NT2/D1 (cell line): ENCODE measurements at regions not wholly inside any gene's neighbourhood (a gene's known extent, or its start where the extent isn't known, plus 50 kb on each side); places are given as distances from the start of the nearest gene placed in this dataset.
"Not testable (repeated sequence)": the region's sequence is repeated elsewhere in the genome, so short reads cannot be mapped to it uniquely, and the experiment has no call there.

ENCODE experiments used
- DNase-seq: peaks from one replicate; pipeline ENCODE4 v3.0.0-alpha.2; 2011; ENCODE audit warnings: low read depth, low spot score
- H3K27me3 ChIP-seq: 2 replicates; pipeline ENCODE4 v1.6.0; 2011; ENCODE audit warnings: mild to moderate bottlenecking; ENCODE audit not compliant: insufficient read length, insufficient read depth
- H3K36me3 ChIP-seq: 2 replicates; pipeline ENCODE4 v1.6.1; 2011; ENCODE audit warnings: mild to moderate bottlenecking, low read length, mixed read lengths; ENCODE audit not compliant: insufficient read depth, insufficient read length
- H3K4me1 ChIP-seq: 2 replicates; pipeline ENCODE4 v1.5.1; 2011; ENCODE audit not compliant: insufficient read depth, insufficient read length
- H3K4me3 ChIP-seq: 2 replicates; pipeline ENCODE4 v1.5.1; 2011; ENCODE audit warnings: low read depth; ENCODE audit not compliant: insufficient read length
- H3K9ac ChIP-seq: 2 replicates; pipeline ENCODE4 v1.6.0; 2011; ENCODE audit warnings: low read depth; ENCODE audit not compliant: insufficient read length
- H3K9me3 ChIP-seq: 2 replicates; pipeline ENCODE4 v1.5.1; 2011; ENCODE audit warnings: mild to moderate bottlenecking, low read length; ENCODE audit not compliant: insufficient read depth
- SUZ12 ChIP-seq: IDR thresholded peaks from 2 replicates; pipeline ENCODE4 v1.6.1; 2011; ENCODE audit not compliant: insufficient read length, insufficient read depth; ENCODE audit errors: extremely low read depth
- YY1 ChIP-seq: IDR thresholded peaks from 2 replicates; pipeline ENCODE4 v1.6.1; 2011; ENCODE audit not compliant: insufficient read length, insufficient read depth
- ZNF274 ChIP-seq: IDR thresholded peaks from 2 replicates; pipeline ENCODE4 v1.6.1; 2011; ENCODE audit warnings: mild to moderate bottlenecking, low read depth, low read length

- not testable (repeated sequence) for H3K27me3 ChIP-seq, H3K36me3 ChIP-seq, DNase-seq, H3K9me3 ChIP-seq, H3K4me3 ChIP-seq, H3K9ac ChIP-seq, H3K4me1 ChIP-seq
Observed at GRCh38 chr6:26720663-26721218, 61.2 kb upstream of the ZNF322 start.

GRCh38 chr6:26730019-26730766 lies 70.6 kb upstream of the ZNF322 start:
- H3K9me3 ChIP-seq, H3K4me1 ChIP-seq, H3K27me3 ChIP-seq, DNase-seq, H3K36me3 ChIP-seq, H3K9ac ChIP-seq, H3K4me3 ChIP-seq: not testable (repeated sequence)

- H3K4me1 ChIP-seq, H3K36me3 ChIP-seq, H3K9ac ChIP-seq, H3K4me3 ChIP-seq, H3K9me3 ChIP-seq, H3K27me3 ChIP-seq, DNase-seq: not testable (repeated sequence)
Observed at GRCh38 chr6:26734776-26735472, 75.4 kb upstream of the ZNF322 start.

- Histone ChIP-seq H3K9me3 (peaks cover 10% of the 10 kb centered on the region; the same call in 1 of the 2 replicates), H3K9ac (no peak overlapping the region), H3K4me3 (no peak overlapping the region), H3K27me3 (peaks cover 6% of the 10 kb centered on the region), H3K4me1 (no peaks in the 10 kb centered on the region), H3K36me3 (no peaks in the 10 kb centered on the region)
- DNase-seq, result no peak
- no peak for TF ChIP-seq SUZ12
- no peak for TF ChIP-seq YY1
- TF ChIP-seq ZNF274, result no peak
Observed at GRCh38 chr6:26739811-26740210, 80.3 kb upstream of the ZNF322 start.

- DNase-seq, result no peak
- TF ChIP-seq YY1 (no peak), ZNF274 (no peak), SUZ12 (no peak)
- Histone ChIP-seq H3K4me1 (no peaks in the 10 kb centered on the region), H3K27me3 (peaks cover 19% of the 10 kb centered on the region), H3K36me3 (no peaks in the 10 kb centered on the region), H3K9ac (no peak overlapping the region), H3K9me3 (peaks cover 10% of the 10 kb centered on the region; the same call in 1 of the 2 replicates), H3K4me3 (peak overlapping the region; percentile 50)
Observed at GRCh38 chr6:26743157-26743821, 83.7 kb upstream of the ZNF322 start.

- no peak for DNase-seq
- Histone ChIP-seq H3K27me3 (peaks cover 27% of the 10 kb centered on the region), H3K4me3 (peak overlapping the region; percentile 50), H3K36me3 (no peaks in the 10 kb centered on the region), H3K9me3 (peaks cover 10% of the 10 kb centered on the region; the same call in 1 of the 2 replicates), H3K9ac (no peak overlapping the region), H3K4me1 (no peaks in the 10 kb centered on the region)
- TF ChIP-seq ZNF274 (no peak), SUZ12 (no peak), YY1 (no peak)
Observed at GRCh38 chr6:26743941-26744699, 84.6 kb upstream of the ZNF322 start.

- not testable (repeated sequence) for H3K9ac ChIP-seq, H3K9me3 ChIP-seq, H3K4me3 ChIP-seq, H3K36me3 ChIP-seq, H3K4me1 ChIP-seq, DNase-seq
- H3K27me3 ChIP-seq, result peaks cover 32% of the 10 kb centered on the region
Observed at GRCh38 chr6:26744837-26745282, 85.3 kb upstream of the ZNF322 start.

- H3K4me1 ChIP-seq, H3K4me3 ChIP-seq, DNase-seq, H3K36me3 ChIP-seq, H3K9me3 ChIP-seq, H3K9ac ChIP-seq: not testable (repeated sequence)
- peaks cover 41% of the 10 kb centered on the region for H3K27me3 ChIP-seq
Observed at GRCh38 chr6:26745964-26746363, 86.4 kb upstream of the ZNF322 start.

- not testable (repeated sequence) for DNase-seq, H3K36me3 ChIP-seq, H3K9ac ChIP-seq, H3K4me1 ChIP-seq, H3K9me3 ChIP-seq
- Histone ChIP-seq H3K27me3 (peaks cover 57% of the 10 kb centered on the region), H3K4me3 (peak overlapping the region; percentile 15)
Observed at GRCh38 chr6:26749126-26749758, 89.7 kb upstream of the ZNF322 start.

- peaks cover 58% of the 10 kb centered on the region for H3K27me3 ChIP-seq
- not testable (repeated sequence) for H3K4me3 ChIP-seq, H3K36me3 ChIP-seq, H3K4me1 ChIP-seq, DNase-seq, H3K9ac ChIP-seq, H3K9me3 ChIP-seq
Observed at GRCh38 chr6:26749759-26750126, 90.2 kb upstream of the ZNF322 start.
